HG03521 (cell line): ENCODE measurements at regions not wholly inside any gene's neighbourhood (a gene's known extent, or its start where the extent isn't known, plus 50 kb on each side); places are given as distances from the start of the nearest gene placed in this dataset.

Experiments used
- ATAC-seq: cut with Tn5 transposase; IDR thresholded peaks from one replicate; pipeline ENCODE4 v1.9.1; 2021; ENCODE audit warnings: mild to moderate bottlenecking, moderate library complexity; ENCODE audit not compliant: unreplicated experiment

- ATAC-seq: no peak
These were observed 318.6 kb downstream of the ZSWIM6 start for GRCh38 chr5:61650661-61651060.

- ATAC-seq: no peak
These were observed 319.1 kb downstream of the ZSWIM6 start for GRCh38 chr5:61651195-61651594.

GRCh38 chr5:61652916-61653315 is 320.9 kb downstream of the ZSWIM6 start:
- no peak for ATAC-seq

- no peak for ATAC-seq
These were observed 321.9 kb downstream of the ZSWIM6 start for GRCh38 chr5:61653807-61654580.

GRCh38 chr5:61654876-61655275 is 322.8 kb downstream of the ZSWIM6 start:
- ATAC-seq: no peak

GRCh38 chr5:61657010-61657409 is 325.0 kb downstream of the ZSWIM6 start:
- ATAC-seq: no peak

GRCh38 chr5:61657686-61658085 is 325.6 kb downstream of the ZSWIM6 start:
- no peak for ATAC-seq

GRCh38 chr5:61658592-61659008 is 326.5 kb downstream of the ZSWIM6 start:
- peak; percentile 76 for ATAC-seq

GRCh38 chr5:61659221-61659696 is 327.2 kb downstream of the ZSWIM6 start:
- no peak for ATAC-seq

- no peak for ATAC-seq
These were observed 330.6 kb downstream of the ZSWIM6 start for GRCh38 chr5:61662670-61663069.

- no peak for ATAC-seq
These were observed 334.1 kb downstream of the ZSWIM6 start for GRCh38 chr5:61666064-61666621.

GRCh38 chr5:61667525-61668218 is 335.6 kb downstream of the ZSWIM6 start:
- no peak for ATAC-seq

GRCh38 chr5:61669531-61669930 is 337.5 kb downstream of the ZSWIM6 start:
- no peak for ATAC-seq

GRCh38 chr5:61670941-61671340 is 338.9 kb downstream of the ZSWIM6 start:
- no peak for ATAC-seq

- no peak for ATAC-seq
These were observed 341.1 kb downstream of the ZSWIM6 start for GRCh38 chr5:61673007-61673735.

GRCh38 chr5:61674378-61674777 is 342.3 kb downstream of the ZSWIM6 start:
- ATAC-seq: no peak

GRCh38 chr5:61675015-61675692 is 343.1 kb downstream of the ZSWIM6 start:
- no peak for ATAC-seq

GRCh38 chr5:61677220-61677619 is 345.2 kb downstream of the ZSWIM6 start:
- ATAC-seq: no peak

GRCh38 chr5:61678966-61679365 is 346.9 kb downstream of the ZSWIM6 start:
- ATAC-seq: no peak

GRCh38 chr5:61679562-61679961 is 347.5 kb downstream of the ZSWIM6 start:
- no peak for ATAC-seq

- ATAC-seq: no peak
These were observed 348.2 kb downstream of the ZSWIM6 start for GRCh38 chr5:61680247-61680646.
